NCI-H1092 treated with DMSO at 0.1 percent for 48 hours (cell line): ENCODE measurements at regions not wholly inside any gene's neighbourhood (a gene's known extent, or its start where the extent isn't known, plus 50 kb on each side); places are given as distances from the start of the nearest gene placed in this dataset.

Source experiments
- DNase-seq: peaks from one replicate; lab custom pipeline; 2025; lab: John Stamatoyannopoulos, UW

GRCh38 chr10:117868151-117868550, 178.6 kb downstream of the RAB11FIP2 start:
- DNase-seq, result no peak

DNA sequence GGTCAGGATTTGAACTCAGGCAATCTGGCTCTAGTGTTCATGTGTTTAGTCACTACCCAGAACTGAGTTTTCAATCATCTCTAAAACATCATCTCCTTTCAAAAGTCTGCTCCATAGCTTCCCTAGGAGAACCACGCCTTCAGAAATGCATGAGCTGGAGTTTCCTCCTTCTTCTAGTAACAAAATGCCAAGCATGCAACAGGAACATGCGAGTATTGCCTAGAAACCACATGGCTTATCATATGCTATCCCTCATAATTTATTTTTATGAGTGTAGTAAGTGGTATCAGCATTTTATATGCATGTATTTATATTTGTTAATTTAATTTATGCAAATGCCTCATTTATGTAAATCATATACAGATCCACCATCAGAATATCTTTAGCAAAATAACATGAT, 170.9 kb downstream of the RAB11FIP2 start:
- DNase-seq, result no peak

DNA sequence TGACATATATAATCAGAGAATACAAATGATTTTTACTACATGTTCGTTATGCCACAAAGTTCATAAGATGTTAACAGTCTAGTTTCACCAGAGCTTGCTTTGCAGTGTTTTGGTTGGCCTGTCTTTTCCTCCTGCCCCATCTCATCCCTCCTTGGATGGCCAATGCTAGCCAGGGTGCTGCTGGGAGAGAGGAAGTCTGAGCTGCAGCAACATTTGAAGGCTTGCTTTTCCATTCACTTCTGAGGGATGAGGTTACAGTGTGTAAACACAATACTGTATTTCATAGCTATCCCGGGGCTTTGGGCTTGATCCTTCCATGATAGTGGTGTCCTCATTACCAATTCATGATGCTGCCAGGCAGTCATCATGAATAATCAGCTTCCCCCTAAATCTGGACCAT, 170.5 kb downstream of the RAB11FIP2 start:
- no peak for DNase-seq

GRCh38 chr10:117878626-117879025, 168.1 kb downstream of the RAB11FIP2 start:
- no peak for DNase-seq

DNA sequence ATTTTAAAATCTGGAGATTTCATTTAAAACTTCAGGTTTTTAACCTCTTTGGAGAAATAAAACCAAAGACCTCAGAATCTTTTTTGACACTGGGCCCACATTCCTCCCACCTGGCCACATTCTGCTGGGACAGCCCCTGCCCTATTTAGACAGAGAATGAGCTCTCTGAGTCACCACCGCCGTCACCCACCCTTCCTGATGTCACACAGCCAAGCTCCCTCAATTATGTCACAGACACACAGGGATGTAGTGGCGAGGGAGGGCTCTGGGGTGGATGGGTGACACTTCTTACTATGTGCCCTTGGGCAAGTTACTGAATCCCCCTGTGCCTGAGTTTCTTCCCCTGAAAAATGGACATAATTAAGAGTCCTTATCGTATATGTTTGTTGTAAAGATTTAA, 162.6 kb downstream of the RAB11FIP2 start:
- no peak for DNase-seq

DNA sequence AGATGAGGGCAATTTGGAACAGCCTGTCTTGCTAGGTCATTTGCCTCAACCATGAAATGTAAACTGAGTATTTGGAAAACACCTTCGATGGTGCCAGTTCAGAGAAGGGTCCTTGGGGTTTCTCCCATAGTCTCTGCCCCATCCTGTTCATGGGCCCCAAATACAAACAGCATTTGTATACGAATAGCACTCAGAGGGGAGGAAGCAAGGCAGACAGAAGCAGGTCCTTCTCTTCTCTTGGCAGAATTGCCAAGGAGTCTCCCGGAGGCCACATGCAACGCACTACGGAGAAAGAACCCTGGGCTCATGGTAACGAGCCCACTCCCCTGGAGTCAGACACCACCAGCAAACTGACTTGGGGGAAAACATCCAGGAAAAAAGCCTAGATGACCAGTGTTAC, 162.1 kb downstream of the RAB11FIP2 start:
- DNase-seq, result no peak

DNA sequence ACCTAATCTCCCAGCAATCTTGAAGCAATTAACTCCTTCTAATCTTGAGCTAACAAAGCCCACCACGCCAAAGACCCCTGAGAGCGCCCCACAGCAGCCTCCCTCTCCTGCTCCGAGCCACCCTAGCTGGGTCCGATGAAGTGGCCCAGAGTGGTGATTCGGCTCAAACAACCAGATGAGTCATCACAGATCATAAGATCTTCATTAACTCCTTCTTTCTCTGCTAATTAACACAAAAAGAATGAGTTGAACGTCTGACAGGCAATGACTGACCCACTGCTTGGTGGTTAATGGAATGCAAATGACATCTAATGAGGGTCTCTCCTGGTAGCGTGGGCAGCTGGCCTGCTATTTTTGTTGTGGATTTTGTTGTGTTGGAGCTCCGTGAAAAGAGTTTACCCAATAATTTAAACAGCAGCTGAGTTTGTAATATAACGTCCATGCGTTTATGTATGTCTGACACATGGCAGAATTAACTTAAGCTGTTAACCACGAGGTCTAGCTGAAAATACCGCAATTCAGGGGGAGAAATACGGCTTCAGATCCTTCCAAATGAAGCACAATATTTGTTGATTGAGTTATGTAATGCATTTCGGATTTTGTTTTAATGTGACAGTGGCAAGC, 161.4 kb downstream of the RAB11FIP2 start:
- no peak for DNase-seq

DNA sequence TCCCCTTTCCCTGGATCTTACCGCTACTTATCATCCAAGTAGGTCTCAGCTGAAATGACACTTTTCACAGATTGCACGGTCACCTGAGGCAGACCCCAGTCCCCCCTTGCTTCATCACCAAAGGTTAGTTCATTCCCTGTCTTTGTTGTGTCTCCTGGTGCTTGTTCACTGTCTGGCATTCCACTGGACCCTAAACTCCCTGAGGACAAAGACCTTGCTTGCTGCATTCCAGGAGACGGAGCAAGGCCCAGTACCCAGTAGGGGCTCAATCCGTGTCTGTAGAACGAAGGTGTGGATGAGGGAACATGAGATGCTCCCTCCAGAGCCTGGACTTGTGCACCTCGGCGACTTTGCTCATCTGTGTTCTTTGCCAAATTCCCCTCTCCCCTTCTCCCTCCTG, 160.0 kb downstream of the RAB11FIP2 start:
- no peak for DNase-seq

DNA sequence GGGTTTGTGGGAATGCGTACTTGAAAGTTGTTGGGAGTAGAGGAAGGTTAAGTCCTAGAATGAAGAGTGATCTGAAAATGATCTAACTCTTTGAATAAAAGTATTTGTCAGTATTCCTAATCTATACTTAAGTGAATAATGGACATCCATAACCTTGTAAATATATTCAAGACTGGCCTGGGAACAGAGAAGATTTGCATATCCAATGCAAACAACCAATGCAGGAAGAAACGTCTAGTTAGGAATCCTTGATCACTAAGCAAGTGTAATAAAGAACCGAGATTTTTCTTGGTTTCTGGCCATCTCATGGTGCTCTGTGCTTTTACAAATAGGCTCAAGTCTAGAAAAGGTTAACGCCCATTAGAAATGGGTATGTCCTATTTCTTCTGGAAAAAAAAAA, 157.1 kb downstream of the RAB11FIP2 start:
- DNase-seq, result no peak

DNA sequence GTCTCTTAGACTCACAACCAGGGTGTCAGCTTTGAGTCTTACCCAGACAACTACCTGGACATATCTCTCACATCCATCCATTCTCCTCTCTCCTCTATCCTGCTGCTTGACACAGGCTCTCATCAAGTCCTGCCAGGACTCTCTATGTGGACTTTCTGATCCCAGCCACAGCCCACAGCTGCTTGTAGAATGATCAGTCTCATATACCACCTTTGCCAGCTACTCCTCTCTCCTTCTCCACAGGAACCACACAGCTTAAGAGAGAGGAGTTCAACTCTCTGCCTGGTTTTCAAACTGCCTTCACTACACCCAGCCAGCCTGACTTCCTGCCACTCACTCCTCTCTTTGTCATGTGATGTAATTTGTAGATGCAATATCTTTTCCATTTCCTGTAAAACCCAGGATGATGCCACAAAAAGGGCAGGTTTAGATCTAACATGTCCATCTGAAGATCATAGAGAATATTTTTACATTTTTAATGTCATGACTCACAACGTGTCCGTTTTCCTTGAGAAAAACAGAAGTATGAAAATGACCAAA, 154.0 kb downstream of the RAB11FIP2 start:
- no peak for DNase-seq

DNA sequence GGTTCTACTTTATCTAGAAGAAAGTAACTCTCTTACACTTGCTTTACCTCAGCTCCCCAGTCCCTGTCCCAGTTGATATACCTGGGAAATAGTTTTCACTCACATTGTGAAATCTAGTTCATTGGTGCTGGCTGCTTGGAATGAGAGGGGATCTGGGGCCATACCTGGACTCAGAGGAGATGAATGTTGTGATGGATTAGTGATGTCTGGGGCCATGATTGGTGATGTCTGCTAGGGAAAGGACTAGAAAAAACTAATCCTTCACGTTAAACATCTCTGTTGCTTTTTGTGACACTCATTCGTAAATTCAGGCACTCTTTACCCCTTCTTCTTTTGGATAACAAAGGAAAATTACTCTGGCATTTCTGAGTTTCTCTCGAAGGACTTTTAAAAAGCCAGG, 152.4 kb downstream of the RAB11FIP2 start:
- no peak for DNase-seq

- DNase-seq, result no peak
Observed at GRCh38 chr10:117896517-117896916, 150.2 kb downstream of the RAB11FIP2 start.

DNA sequence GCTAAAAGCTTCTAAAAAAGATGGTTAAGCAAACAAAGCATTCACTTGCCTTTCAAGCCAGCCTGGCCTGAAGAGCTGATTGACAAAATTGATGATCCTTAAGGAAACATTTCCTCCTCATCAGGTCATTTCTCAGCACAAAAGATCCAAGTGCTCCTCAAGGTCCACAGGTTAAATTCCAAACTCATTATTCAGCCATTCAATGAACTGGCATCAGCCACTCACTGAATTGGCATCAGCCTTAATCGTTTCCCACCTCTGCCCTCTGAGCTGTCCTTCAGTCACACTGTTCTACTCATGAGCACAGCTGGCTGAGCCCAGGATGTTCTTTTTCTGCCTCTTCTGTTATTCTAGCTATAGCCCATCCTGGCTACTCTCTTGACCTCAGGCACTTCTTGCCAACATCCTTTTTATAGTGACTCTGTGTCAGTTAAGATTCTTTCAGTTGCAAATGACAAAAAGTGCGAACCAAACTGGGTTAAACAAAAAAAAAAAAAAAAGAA, 147.5 kb downstream of the RAB11FIP2 start:
- no peak for DNase-seq

DNA sequence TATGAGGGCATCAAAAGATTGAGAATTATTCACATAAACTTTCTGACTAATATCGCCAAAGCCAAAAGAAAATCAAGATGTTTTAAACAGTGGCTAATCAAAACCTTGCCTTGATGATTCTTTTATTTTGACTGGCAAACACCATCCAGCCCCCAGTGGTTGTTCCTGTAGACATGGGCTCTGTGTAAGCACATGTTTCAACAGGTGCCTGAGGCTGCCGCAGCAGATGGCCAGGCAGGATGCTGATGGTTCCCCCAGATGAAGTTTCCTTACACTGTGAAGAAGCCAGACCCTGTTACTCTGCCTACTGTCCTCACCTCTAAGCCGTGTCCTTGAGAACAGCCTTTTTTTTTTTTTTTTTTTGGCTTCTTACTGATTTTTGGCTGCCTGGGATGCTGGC, 146.5 kb downstream of the RAB11FIP2 start:
- no peak for DNase-seq

- DNase-seq, result no peak
Observed at GRCh38 chr10:117903854-117904253, 142.9 kb downstream of the RAB11FIP2 start.

- DNase-seq, result no peak
Observed at GRCh38 chr10:117905404-117905803, 141.3 kb downstream of the RAB11FIP2 start.

DNA sequence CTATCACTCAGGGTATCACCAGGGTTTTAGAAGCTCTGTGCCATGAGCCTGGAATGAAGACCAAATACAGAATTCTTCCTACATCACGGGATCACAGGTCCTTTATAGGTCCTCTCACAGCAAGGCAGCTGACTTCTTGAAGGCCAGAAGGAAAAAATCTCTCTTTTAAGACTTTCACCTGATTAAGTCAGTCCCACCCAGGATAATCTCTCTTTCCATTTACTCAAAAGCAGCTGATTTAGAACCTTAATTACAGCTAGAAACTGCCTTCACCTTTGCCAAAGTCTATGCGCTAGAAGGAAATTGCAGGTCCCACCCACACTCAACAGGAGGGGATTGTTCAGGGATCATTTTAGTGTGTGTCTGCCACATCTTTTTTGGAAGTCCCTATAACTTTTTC, 135.1 kb downstream of the RAB11FIP2 start:
- DNase-seq, result no peak

DNA sequence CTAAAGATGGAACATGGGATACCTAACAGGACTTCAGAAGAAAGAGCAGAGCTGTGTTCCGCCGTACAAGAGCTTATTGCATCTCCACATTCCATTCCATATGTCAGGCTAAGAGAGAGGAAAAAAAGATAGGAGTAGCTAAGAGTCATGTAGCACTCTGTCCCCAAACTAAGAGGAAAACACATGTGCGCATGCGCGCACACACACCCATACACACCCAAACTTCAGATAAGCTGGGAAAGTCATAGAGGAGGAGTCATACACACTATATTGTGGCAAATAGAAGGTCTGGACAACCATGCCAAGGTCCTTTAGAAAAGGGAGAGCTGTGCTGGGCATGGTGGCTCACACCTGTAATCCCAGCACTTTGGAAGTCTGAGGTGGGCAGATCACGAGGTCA, 132.4 kb downstream of the RAB11FIP2 start:
- DNase-seq, result no peak

DNA sequence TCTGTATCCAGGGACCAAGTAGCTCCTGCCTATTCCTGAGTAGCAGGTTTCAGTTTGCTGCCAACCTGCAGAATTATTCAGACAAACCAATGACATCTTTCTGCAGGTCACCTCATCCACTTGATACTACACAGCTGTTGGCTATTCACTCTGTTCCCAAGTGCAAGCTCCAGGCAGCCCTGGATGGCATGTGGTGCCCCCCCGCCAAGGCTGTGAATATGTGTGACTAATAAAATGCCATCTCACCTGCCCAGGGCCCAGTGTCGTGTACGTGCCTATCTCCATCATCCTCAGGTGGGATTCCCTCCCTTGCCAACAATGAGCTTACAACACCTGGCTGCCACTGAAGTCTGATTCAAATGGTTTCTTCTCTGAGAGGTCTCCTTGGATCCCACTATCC, 125.8 kb downstream of the RAB11FIP2 start:
- DNase-seq, result no peak

DNA sequence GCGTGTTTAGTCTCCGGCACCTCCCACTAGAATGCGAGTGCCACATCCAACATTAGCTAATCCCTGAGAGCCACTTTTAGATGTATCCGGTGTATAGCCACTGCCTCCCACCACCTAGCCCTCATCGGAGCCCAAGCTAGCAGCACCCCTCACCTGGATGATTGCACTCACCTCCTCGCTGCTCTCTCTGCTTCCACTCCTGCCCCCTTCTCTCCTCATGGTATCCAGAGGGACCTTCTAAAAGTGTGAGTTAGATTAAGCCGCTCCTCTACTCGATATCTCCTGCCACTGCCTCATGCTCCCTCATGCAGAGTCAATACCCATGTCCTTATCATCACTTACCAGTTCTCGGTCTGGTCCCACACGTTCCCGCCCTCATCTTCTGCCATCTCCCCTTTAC, 125.3 kb downstream of the RAB11FIP2 start:
- no peak for DNase-seq

DNA sequence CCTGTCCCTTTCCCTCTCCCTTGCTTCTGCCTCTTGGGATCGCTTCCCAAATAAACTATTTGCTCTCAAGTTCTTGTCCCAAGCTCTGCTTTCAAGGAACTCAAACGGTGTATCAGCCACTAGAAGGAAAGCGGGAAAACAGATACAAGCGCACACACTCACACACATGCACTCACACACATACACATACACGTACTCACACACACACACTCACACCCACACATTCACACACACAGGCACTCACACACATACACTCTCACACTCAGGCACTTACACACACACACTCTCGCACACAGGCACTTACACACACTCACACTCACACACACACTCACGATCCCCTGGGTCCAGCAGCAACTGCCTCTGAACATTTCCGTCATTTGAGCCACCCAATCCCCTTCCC, 121.9 kb downstream of the RAB11FIP2 start:
- no peak for DNase-seq

DNA sequence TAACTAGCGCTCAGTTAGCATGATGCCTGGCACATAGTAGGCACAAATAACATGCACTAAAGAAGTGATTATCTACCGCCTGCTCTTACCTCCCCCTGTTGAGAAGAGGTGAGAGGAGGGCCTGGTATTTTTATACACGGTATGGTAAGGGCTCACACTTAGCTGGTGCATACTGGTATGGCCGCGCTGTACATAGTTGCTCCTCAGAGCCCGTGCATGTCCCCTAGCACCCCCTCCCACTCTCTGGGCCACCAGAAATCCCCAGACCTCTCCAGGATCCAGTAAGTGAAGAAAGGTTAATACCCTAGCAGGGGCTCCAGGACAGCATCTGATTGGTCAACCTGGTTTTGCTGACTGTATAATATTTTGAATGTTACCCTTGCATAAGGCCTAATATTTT, 121.4 kb downstream of the RAB11FIP2 start:
- DNase-seq, result no peak

- no peak for DNase-seq
Observed at GRCh38 chr10:117926491-117926890, 120.2 kb downstream of the RAB11FIP2 start.

GRCh38 chr10:117927332-117927731, 119.4 kb downstream of the RAB11FIP2 start:
- no peak for DNase-seq
